Stimulated activated CD4-positive, alpha-beta T cell treated with anti-CD3 and anti-CD28 coated beads, Interleukin-1b, Interleukin-23, amount 100 ng/mL, for 4 hours (primary cell): ENCODE measurements at regions not wholly inside any gene's neighbourhood (a gene's known extent, or its start where the extent isn't known, plus 50 kb on each side); places are given as distances from the start of the nearest gene placed in this dataset.
"Not testable (repeated sequence)": the region's sequence is repeated elsewhere in the genome, so short reads cannot be mapped to it uniquely, and the experiment has no call there.

Experiments used
- DNase-seq, 2 donors: peaks; one replicate each; pipeline ENCODE4 v3.0.0-alpha.2; 2020; ENCODE audit warnings: low read depth in 2 of 2

GRCh38 chr11:12585861-12586260 lies 88.4 kb upstream of the TEAD1 start:
- no peak for DNase-seq

DNA sequence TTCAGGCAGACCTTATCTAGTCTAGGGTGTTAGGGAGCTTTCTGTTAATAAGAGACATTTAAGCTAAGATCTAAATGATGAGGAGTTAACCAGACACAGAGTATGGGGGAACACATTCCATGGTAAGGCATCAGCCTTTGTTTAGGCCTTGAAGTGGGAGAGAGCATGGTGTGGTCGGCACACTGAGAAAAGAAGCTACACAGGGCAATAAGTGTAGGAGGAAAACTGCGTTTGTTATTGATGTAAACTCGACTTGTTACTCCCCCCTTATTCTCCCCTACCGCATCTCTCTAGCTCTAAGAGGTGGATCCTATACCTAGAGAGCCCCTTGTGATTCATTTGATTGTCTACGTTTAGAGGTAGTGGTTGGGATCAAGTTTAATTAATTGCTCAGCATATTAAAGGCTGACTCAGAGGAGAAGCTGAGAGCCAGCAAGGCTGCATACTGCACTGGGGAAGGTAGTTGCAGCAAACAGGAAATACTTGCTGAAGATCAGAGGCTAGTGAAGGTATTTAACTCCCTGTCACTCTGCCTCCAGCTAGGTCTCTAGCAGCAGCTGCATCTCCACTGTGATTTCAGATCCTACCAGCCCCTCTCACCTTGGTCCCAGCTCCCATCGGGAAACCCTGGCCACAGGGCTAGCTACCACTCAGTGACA lies 86.8 kb upstream of the TEAD1 start:
- DNase-seq: no peak

- DNase-seq: no peak
Measured at GRCh38 chr11:12591706-12592105, 82.5 kb upstream of the TEAD1 start.

DNA sequence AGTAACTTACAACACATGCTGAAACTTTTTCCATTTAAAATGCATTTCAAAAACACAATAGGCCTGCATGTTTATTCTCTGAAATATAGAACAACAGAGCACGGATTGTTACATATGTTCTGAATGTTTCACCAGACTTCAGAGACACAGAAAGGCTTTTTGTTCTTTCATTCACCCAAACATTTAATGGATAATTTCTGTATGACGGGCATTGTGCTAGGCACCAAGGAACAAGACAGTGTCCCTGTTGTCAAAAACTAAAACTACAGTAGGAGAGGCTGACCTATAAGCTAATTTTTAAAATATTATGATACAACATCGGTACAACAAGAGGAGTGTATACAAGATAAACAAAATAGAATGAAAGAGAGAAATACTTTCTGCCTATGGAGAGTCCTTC lies 81.9 kb upstream of the TEAD1 start:
- DNase-seq: no peak

- not testable (repeated sequence) for DNase-seq
Measured at GRCh38 chr11:12595089-12595847, 79.0 kb upstream of the TEAD1 start.

DNA sequence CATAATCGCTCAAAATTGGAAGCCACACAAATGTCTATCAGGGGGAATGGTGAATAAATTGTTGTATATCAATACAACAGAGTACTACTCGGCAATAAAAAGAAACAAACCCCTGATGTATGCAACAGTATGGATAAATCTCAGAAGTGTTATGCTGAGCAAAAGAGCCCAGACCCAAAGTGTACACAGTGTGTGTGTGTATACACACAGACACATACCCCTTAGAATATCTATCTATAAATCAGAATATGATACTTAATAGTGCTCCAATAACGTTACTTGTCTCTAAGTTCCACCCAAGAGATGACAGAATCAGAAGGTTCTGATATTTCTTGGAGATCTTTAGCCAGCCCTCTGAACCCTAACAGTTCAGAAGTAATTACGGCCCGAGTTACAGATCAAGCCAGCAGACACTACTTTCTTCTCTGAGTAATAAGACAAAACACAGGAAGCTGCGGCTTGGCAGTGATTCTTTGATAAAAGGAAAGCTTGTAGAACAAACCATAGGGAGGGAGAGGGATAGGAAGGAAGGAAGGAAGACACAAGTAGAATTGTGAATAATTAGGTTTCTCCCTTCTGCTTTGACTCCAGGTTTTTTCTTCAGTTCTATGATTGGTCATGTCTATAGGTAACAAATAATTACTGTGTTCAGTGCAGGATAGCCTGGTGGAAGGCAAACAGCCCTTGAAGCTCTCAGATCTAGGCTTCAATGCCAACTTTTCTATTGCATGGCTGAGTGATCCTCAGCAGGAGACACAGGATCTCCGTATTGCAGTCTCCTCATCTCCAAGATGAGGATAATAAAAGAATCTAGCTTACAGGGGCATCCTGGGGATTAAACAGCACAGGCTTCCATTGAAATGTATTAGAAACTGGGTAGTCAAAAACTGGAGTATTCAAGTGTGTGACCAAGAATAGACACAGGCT lies 75.6 kb upstream of the TEAD1 start:
- DNase-seq: no peak

DNA sequence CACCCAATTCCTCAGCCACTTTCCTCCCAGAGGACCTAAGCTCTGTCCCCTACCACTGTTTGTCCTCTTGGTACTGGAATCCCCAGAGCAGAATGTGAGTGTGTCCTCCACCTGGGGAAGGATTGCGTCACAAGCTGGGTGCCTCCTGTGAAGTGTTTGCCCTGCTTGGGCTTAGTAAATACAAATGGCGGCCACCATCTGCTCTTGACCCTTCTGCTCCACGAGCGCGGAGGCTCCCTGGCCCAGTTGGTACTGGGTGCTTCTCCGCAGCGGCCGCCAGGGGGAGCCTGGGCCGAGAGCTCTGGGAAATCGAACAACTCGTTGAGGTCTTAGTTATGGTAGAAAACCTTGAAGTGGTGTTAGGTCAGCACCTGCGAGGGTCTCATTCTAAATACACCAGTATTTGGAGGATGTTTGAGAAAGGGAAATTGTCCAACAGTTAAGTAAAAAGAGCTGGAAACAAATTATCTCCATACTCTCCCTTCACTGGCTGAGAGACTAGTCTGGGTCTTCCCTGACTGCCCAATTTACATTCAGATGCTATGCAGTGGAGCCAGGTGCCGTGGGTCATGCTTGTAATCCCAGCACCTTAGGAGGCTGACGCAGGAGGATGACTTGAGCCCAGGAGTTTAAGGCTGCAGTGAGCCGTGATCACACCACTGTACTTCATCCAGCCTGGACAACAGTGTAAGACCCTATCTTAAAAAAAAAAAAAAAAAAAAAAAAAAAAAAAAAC lies 74.6 kb upstream of the TEAD1 start:
- peak; percentile 20 to 43 for DNase-seq

DNA sequence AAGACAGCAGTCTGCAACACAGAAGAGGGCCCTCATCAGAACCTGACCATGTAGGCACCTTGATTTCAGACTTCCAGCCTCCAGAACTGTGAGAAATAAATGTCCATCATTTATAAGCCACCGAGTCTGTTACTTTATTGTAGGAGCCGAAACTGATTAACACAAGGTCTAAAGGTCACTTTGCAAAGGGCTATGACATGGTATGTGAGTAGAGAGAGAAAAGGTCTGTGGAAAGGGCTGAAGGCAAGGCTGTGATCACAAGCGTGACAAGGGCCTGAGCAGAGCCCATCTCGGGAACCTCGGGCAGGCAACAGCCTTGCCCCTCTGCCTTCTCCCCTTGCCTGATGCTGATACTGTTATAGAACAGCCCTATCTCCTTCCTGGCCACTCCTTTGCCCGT lies 73.4 kb upstream of the TEAD1 start:
- DNase-seq: no peak

DNA sequence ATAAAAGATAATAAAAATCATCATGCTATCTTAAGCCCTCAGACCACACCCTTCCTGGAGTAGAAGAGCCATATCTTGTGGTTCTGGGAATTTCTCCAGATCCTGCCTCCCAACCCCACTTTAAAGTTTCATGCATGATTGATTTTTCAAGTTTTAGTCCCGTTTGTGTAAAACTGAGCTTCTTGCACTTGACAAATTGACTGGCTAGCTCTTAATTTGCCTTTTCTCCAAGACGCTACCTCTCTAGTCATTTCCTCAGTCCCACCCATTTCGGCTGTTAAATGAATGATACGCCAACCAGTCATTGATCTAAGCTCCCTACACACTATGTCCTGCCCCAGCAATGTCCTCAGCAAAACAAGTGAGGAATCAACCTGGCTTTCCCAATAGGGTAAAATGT lies 71.8 kb upstream of the TEAD1 start:
- no peak for DNase-seq

GRCh38 chr11:12603143-12604088 lies 70.8 kb upstream of the TEAD1 start:
- no peak for DNase-seq

DNA sequence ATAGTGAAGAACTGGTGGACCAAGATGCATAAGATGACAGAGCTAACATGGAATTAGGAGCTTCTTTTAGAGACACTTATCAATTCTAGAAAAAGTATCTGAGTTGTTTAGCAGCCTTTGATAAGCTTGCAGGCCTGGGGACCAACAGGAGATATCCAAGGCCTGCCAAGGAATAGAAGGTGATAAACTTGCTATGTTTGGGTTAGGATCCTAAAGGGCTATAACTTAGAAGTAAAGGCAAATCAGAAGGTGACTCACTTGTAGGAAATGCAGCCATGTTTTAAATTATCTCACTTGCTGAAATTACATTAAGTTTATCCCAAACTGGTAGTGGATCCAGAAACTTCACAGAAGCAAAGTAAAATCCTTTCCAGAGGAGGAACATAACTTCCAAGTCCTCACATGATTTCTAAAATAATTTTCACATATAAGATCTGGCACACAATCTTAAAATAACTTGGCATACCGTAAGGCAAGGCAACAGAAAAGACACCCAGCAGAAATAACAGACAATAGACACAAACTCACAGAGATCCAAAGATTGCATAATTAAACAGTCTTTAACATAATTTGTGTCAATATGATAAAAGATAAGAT lies 69.6 kb upstream of the TEAD1 start:
- no peak for DNase-seq

GRCh38 chr11:12606597-12606996 lies 67.6 kb upstream of the TEAD1 start:
- DNase-seq: no peak

DNA sequence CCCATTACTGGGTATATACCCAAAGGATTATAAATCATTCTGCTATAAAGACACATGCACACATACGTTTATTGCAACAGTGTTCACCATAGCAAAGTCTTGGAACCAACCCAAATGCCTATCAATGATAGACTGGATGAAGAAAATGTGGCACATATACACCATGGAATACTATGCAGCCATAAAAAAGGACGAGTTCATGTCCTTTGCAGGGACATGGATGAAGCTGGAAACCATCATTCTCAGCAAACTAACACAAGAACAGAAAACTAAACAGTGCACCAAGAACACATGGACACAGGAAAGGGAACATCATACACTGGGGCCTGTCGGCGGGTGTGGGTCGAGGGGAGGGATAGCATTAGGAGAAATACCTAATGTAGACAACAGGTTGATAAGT lies 65.5 kb upstream of the TEAD1 start:
- DNase-seq: not testable (repeated sequence)

DNA sequence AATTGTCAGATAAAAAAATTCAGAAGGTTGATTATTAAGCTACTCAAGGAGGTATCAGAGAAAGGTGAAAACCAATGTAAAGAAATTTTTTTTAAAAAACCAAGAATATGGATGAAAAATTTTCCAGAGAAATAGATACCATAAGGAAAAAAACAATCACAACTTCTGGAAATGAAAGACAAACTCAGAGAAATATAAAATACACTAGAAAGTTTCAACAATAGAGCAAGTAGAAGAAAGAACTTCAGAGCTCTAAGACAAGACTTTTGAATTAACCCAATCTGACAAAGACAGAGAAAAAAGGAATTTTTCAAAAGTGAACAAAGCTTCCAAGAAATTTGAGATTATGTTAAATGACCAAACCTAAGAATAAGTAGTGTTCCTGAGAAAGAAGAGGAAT lies 62.9 kb upstream of the TEAD1 start:
- DNase-seq: no peak

DNA sequence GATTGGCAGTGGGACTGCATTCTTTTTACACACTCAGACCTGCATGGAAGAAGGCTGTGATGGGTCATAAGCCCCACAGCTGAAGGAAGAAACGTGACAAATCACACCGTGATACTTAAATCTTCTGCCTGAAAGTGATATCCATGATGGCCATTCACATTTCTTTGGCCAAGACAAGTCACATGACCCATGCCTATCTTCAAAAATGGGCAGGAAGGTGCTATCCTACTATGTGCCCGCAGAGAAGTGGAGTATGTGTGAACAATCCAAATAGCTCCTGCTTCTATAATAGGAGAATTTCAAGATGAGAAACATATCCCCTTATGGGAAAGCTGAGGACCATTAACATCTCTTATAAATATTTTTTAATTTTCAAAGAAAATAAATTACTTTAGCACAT lies 56.6 kb upstream of the TEAD1 start:
- no peak for DNase-seq

GRCh38 chr11:12618743-12619540 lies 55.3 kb upstream of the TEAD1 start:
- no peak for DNase-seq

GRCh38 chr11:12623869-12624268 lies 50.4 kb upstream of the TEAD1 start:
- DNase-seq: no peak
